Skeletal muscle tissue (tissue), 3 donors: ENCODE measurements at regions not wholly inside any gene's neighbourhood (a gene's known extent, or its start where the extent isn't known, plus 50 kb on each side); places are given as distances from the start of the nearest gene placed in this dataset.

Source experiments
- H3K27ac ChIP-seq: one replicate; pipeline ENCODE4 v1.7.0; 2013; ENCODE audit warnings: mild to moderate bottlenecking, low read depth, low read length, inconsistent platforms
- H3K27me3 ChIP-seq, 3 donors: one replicate each; pipeline ENCODE4 v1.7.0; 2013; ENCODE audit warnings: low read length in 3 of 3; ENCODE audit not compliant: control insufficient read depth in 3 of 3, insufficient read depth in 3 of 3
- H3K36me3 ChIP-seq, 3 donors: one replicate each; pipeline ENCODE4 v1.7.0; 2013; ENCODE audit warnings: low read length in 3 of 3; ENCODE audit not compliant: control insufficient read depth in 3 of 3, insufficient read depth in 3 of 3
- H3K4me1 ChIP-seq, 3 donors: one replicate each; pipeline ENCODE4 v1.7.0; 2013; ENCODE audit warnings: low read length in 3 of 3, mild to moderate bottlenecking in 3 of 3; ENCODE audit not compliant: control insufficient read depth in 3 of 3, insufficient read depth in 3 of 3
- H3K4me3 ChIP-seq, 3 donors: one replicate each; pipeline ENCODE4 v1.7.0; 2013; ENCODE audit warnings: low read length in 3 of 3
- H3K9ac ChIP-seq, 3 donors: one replicate each; pipeline ENCODE4 v1.7.0; 2013; ENCODE audit warnings: low read length in 3 of 3, mild to moderate bottlenecking in 3 of 3, moderate library complexity in 2 of 3, low read depth in 1 of 3
- H3K9me3 ChIP-seq, 3 donors: one replicate each; pipeline ENCODE4 v1.7.0; 2013; ENCODE audit warnings: low read length in 3 of 3; ENCODE audit not compliant: control insufficient read depth in 3 of 3
- donor health status: Osteomylitis.

GRCh38 chr7:68121655-68122054 lies 1125.0 kb downstream of the TYW1 start:
- H3K36me3 ChIP-seq: no peaks in the 10 kb centered on the region
- H3K4me1 ChIP-seq: no peaks in the 10 kb centered on the region
- no peak overlapping the region for H3K4me3 ChIP-seq
- no peaks in the 10 kb centered on the region for H3K27me3 ChIP-seq
- peaks cover 0 to 13% (median 2%) of the 10 kb centered on the region in 3 donors for H3K9me3 ChIP-seq
- H3K27ac ChIP-seq: no peak overlapping the region
- no peak overlapping the region for H3K9ac ChIP-seq

GRCh38 chr7:68122801-68123200 lies 1126.2 kb downstream of the TYW1 start:
- H3K9ac ChIP-seq: no peak overlapping the region
- no peaks in the 10 kb centered on the region for H3K36me3 ChIP-seq
- peaks cover 0 to 13% (median 2%) of the 10 kb centered on the region in 3 donors for H3K9me3 ChIP-seq
- no peaks in the 10 kb centered on the region for H3K27me3 ChIP-seq
- H3K4me3 ChIP-seq: no peak overlapping the region
- H3K27ac ChIP-seq: no peak overlapping the region
- H3K4me1 ChIP-seq: no peaks in the 10 kb centered on the region

- Histone ChIP-seq H3K27me3 (no peaks in the 10 kb centered on the region), H3K4me3 (no peak overlapping the region), H3K4me1 (no peaks in the 10 kb centered on the region), H3K27ac (no peak overlapping the region), H3K9ac (no peak overlapping the region), H3K36me3 (no peaks in the 10 kb centered on the region), H3K9me3 (peaks cover 0 to under 1% (median 0%) of the 10 kb centered on the region in 3 donors)
Measured at GRCh38 chr7:68125168-68125567, 1128.5 kb downstream of the TYW1 start.

GRCh38 chr7:68133045-68133444 lies 1136.4 kb downstream of the TYW1 start:
- Histone ChIP-seq H3K4me1 (no peaks in the 10 kb centered on the region), H3K27me3 (no peaks in the 10 kb centered on the region), H3K27ac (no peak overlapping the region), H3K9ac (no peak overlapping the region), H3K4me3 (no peak overlapping the region), H3K9me3 (no peaks in the 10 kb centered on the region), H3K36me3 (no peaks in the 10 kb centered on the region)

GRCh38 chr7:68143345-68143744 lies 1146.7 kb downstream of the TYW1 start:
- no peaks in the 10 kb centered on the region for H3K27me3 ChIP-seq
- no peaks in the 10 kb centered on the region for H3K4me1 ChIP-seq

GRCh38 chr7:68146983-68147382 lies 1150.3 kb downstream of the TYW1 start:
- Histone ChIP-seq H3K9ac (no peak overlapping the region), H3K4me1 (no peaks in the 10 kb centered on the region), H3K9me3 (peaks cover 5 to 16% (median 13%) of the 10 kb centered on the region in 3 donors), H3K4me3 (no peak overlapping the region), H3K36me3 (no peaks in the 10 kb centered on the region), H3K27me3 (no peaks in the 10 kb centered on the region), H3K27ac (no peak overlapping the region)

More at GRCh38 chr7:68143345-68143744, 1146.7 kb downstream of the TYW1 start:
- peaks cover 5 to 16% (median 13%) of the 10 kb centered on the region in 3 donors for H3K9me3 ChIP-seq
- no peak overlapping the region for H3K4me3 ChIP-seq
- no peaks in the 10 kb centered on the region for H3K36me3 ChIP-seq
- no peak overlapping the region for H3K9ac ChIP-seq
- H3K27ac ChIP-seq: no peak overlapping the region

- Histone ChIP-seq H3K27me3 (no peaks in the 10 kb centered on the region), H3K9me3 (peaks cover 3 to 16% (median 13%) of the 10 kb centered on the region in 3 donors), H3K36me3 (no peaks in the 10 kb centered on the region), H3K27ac (no peak overlapping the region), H3K4me3 (no peak overlapping the region), H3K4me1 (no peaks in the 10 kb centered on the region), H3K9ac (no peak overlapping the region)
Measured at GRCh38 chr7:68147614-68148238, 1151.1 kb downstream of the TYW1 start.

GRCh38 chr7:68148440-68148839 lies 1151.8 kb downstream of the TYW1 start:
- Histone ChIP-seq H3K9ac (no peak overlapping the region), H3K27ac (no peak overlapping the region), H3K27me3 (no peaks in the 10 kb centered on the region), H3K4me1 (no peaks in the 10 kb centered on the region), H3K9me3 (peaks cover 0 to 11% (median 11%) of the 10 kb centered on the region in 3 donors), H3K36me3 (no peaks in the 10 kb centered on the region), H3K4me3 (no peak overlapping the region)

GRCh38 chr7:68152205-68152604 lies 1155.6 kb downstream of the TYW1 start:
- Histone ChIP-seq H3K36me3 (no peaks in the 10 kb centered on the region), H3K9me3 (no peaks in the 10 kb centered on the region), H3K9ac (no peak overlapping the region), H3K4me3 (no peak overlapping the region), H3K27ac (no peak overlapping the region), H3K4me1 (no peaks in the 10 kb centered on the region), H3K27me3 (no peaks in the 10 kb centered on the region)

GRCh38 chr7:68155676-68156075 lies 1159.0 kb downstream of the TYW1 start:
- Histone ChIP-seq H3K9me3 (no peaks in the 10 kb centered on the region), H3K27me3 (no peaks in the 10 kb centered on the region), H3K9ac (no peak overlapping the region), H3K36me3 (no peaks in the 10 kb centered on the region), H3K27ac (no peak overlapping the region), H3K4me3 (no peak overlapping the region), H3K4me1 (no peaks in the 10 kb centered on the region)
